ENCODE measurements at regions not wholly inside any gene's neighbourhood (a gene's known extent, or its start where the extent isn't known, plus 50 kb on each side); places are given as distances from the start of the nearest gene placed in this dataset.

DNA sequence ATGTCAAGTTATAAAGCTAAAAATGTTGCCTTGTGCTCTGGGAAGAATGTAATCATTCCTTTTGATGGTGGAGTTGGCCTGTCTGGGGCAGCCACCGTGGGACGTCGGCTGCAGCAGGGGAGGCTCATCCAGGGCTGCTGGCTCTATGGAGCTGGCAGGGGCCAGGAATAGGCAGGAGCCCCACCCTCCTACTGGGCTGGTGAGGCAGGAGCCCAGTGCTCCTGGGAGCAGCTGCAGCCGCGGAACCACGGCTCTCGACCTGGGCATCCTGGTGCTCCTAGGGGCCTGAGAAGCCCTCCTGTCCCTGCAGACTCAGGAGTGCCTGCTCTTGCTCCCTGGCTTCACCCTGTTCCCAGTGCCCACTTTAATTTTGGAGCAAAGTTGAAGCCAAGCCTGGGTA lies 127.1 kb downstream of the DIPK2A start:
- no peak for DNase-seq (ENCODE audit: extremely low spot score, unreplicated experiment)
- Mint-ChIP-seq H3K4me1 (ENCODE audit: unreplicated experiment) (no peaks in the 10 kb centered on the region), H3K9me3 (peaks cover 9% of the 10 kb centered on the region), H3K4me3 (no peak overlapping the region), H3K27ac (no peak overlapping the region), H3K36me3 (no peaks in the 10 kb centered on the region), H3K27me3 (no peaks in the 10 kb centered on the region)
- TF ChIP-seq, protein P1, sequence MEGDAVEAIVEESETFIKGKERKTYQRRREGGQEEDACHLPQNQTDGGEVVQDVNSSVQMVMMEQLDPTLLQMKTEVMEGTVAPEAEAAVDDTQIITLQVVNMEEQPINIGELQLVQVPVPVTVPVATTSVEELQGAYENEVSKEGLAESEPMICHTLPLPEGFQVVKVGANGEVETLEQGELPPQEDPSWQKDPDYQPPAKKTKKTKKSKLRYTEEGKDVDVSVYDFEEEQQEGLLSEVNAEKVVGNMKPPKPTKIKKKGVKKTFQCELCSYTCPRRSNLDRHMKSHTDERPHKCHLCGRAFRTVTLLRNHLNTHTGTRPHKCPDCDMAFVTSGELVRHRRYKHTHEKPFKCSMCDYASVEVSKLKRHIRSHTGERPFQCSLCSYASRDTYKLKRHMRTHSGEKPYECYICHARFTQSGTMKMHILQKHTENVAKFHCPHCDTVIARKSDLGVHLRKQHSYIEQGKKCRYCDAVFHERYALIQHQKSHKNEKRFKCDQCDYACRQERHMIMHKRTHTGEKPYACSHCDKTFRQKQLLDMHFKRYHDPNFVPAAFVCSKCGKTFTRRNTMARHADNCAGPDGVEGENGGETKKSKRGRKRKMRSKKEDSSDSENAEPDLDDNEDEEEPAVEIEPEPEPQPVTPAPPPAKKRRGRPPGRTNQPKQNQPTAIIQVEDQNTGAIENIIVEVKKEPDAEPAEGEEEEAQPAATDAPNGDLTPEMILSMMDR (conservative IDR thresholded peaks at IDR 0.05), result no peak

DNA sequence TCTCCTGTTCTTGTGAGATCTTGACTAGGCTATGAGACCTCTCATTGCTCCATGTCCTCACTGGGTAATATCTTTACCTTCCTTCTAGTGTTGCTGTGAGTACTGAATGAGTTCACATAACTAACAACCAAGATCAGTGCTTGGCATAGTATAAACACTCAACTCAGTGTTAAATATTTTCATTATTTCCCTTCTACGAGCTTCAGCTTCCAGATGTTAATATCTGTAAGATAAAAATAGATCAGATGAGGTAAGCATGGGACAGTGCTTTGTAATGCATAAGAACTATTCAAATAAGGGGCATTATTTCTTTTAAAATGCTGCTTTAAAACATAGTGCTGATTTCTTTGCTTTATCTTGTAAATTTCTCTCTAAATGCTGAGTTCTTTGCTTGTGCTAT lies 130.8 kb downstream of the DIPK2A start:
- DNase-seq (ENCODE audit: extremely low spot score, unreplicated experiment), result no peak
- Mint-ChIP-seq H3K4me1 (ENCODE audit: unreplicated experiment) (no peaks in the 10 kb centered on the region), H3K27me3 (no peaks in the 10 kb centered on the region), H3K27ac (no peak overlapping the region), H3K4me3 (no peak overlapping the region), H3K36me3 (no peaks in the 10 kb centered on the region), H3K9me3 (no peaks in the 10 kb centered on the region)
- TF ChIP-seq, protein P1 (conservative IDR thresholded peaks at IDR 0.05), result no peak

GRCh38 chr3:144104186-144104585 lies 132.6 kb downstream of the DIPK2A start:
- Mint-ChIP-seq H3K36me3 (no peaks in the 10 kb centered on the region), H3K9me3 (no peaks in the 10 kb centered on the region), H3K4me1 (ENCODE audit: unreplicated experiment) (no peaks in the 10 kb centered on the region), H3K27ac (no peak overlapping the region), H3K27me3 (no peaks in the 10 kb centered on the region), H3K4me3 (no peak overlapping the region)
- TF ChIP-seq, protein P1 (conservative IDR thresholded peaks at IDR 0.05), result no peak
- no peak for DNase-seq (ENCODE audit: extremely low spot score, unreplicated experiment)

- no peaks in the 10 kb centered on the region for H3K4me1 Mint-ChIP-seq (ENCODE audit: unreplicated experiment)
- H3K27ac Mint-ChIP-seq, result no peak overlapping the region
- DNase-seq (ENCODE audit: extremely low spot score, unreplicated experiment), result no peak
- H3K36me3 Mint-ChIP-seq, result no peaks in the 10 kb centered on the region
- no peaks in the 10 kb centered on the region for H3K27me3 Mint-ChIP-seq
- no peaks in the 10 kb centered on the region for H3K9me3 Mint-ChIP-seq
- TF ChIP-seq, protein P1 (conservative IDR thresholded peaks at IDR 0.05), result no peak
- H3K4me3 Mint-ChIP-seq, result no peak overlapping the region
Observed at GRCh38 chr3:144104679-144105078, 133.1 kb downstream of the DIPK2A start.

GRCh38 chr3:144105542-144105941 lies 133.9 kb downstream of the DIPK2A start:
- H3K27me3 Mint-ChIP-seq, result no peaks in the 10 kb centered on the region

More at GRCh38 chr3:144105542-144105941, 133.9 kb downstream of the DIPK2A start:
- Mint-ChIP-seq H3K4me3 (no peak overlapping the region), H3K4me1 (ENCODE audit: unreplicated experiment) (no peaks in the 10 kb centered on the region), H3K36me3 (no peaks in the 10 kb centered on the region), H3K9me3 (no peaks in the 10 kb centered on the region), H3K27ac (no peak overlapping the region)
- no peak for DNase-seq (ENCODE audit: extremely low spot score, unreplicated experiment)
- TF ChIP-seq, protein P1 (conservative IDR thresholded peaks at IDR 0.05), result no peak
